ENCODE measurements at regions not wholly inside any gene's neighbourhood (a gene's known extent, or its start where the extent isn't known, plus 50 kb on each side); places are given as distances from the start of the nearest gene placed in this dataset.

DNA sequence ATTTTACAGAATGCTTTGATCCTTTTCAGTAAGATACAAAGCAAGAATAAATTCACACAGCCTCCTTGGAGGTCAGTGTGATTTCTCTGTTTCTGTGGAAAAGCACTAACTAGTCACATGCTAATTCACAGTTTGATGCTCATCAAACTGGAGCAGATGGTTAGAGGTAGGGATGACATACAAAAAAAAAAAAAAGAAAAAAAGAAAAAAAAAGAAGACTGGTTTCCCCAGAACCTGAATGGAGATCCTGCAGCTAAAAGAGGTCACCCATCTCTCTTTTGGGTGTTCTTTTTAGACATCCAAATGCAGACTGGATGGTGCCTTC is 123.7 kb upstream of the ANKRD55 start:
- no peaks in the 10 kb centered on the region for H3K27me3 ChIP-seq (ENCODE audit: control insufficient read depth, insufficient read depth, low read length)
- no peak overlapping the region for H3K4me3 ChIP-seq (replicated peaks in 1 of 4; ENCODE audit: control extremely low read depth in 1 of 4, insufficient read depth in 1 of 4, low read depth in 3 of 4, low read length in 4 of 4)
- no peaks in the 10 kb centered on the region for H3K36me3 ChIP-seq (ENCODE audit: control insufficient read depth, insufficient read depth, low read length)
- no peak for DNase-seq (ENCODE audit: low read depth in 2 of 2)
- H3K4me1 ChIP-seq (ENCODE audit: control insufficient read depth, extremely low read depth, insufficient read depth, low read length), result no peaks in the 10 kb centered on the region
- no peak for TF ChIP-seq EZH2 (IDR thresholded peaks at IDR 0.05; ENCODE audit: low read length, missing control alignments)
- TF ChIP-seq, protein P1, sequence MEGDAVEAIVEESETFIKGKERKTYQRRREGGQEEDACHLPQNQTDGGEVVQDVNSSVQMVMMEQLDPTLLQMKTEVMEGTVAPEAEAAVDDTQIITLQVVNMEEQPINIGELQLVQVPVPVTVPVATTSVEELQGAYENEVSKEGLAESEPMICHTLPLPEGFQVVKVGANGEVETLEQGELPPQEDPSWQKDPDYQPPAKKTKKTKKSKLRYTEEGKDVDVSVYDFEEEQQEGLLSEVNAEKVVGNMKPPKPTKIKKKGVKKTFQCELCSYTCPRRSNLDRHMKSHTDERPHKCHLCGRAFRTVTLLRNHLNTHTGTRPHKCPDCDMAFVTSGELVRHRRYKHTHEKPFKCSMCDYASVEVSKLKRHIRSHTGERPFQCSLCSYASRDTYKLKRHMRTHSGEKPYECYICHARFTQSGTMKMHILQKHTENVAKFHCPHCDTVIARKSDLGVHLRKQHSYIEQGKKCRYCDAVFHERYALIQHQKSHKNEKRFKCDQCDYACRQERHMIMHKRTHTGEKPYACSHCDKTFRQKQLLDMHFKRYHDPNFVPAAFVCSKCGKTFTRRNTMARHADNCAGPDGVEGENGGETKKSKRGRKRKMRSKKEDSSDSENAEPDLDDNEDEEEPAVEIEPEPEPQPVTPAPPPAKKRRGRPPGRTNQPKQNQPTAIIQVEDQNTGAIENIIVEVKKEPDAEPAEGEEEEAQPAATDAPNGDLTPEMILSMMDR (conservative IDR thresholded peaks at IDR 0.05 in 1 of 2, IDR thresholded peaks at IDR 0.05 in 1 of 2; ENCODE audit: low read depth in 1 of 2, low read length in 2 of 2), result no peak
- H3K27ac ChIP-seq (ENCODE audit: insufficient read depth, low read length), result no peak overlapping the region
- no peak overlapping the region for H2AFZ ChIP-seq (ENCODE audit: low read length)
- no peaks in the 10 kb centered on the region for H3K79me2 ChIP-seq (ENCODE audit: control insufficient read depth, insufficient read depth, low read length)
- no peaks in the 10 kb centered on the region for H4K20me1 ChIP-seq (ENCODE audit: control insufficient read depth, extremely low read depth, insufficient read depth, low read length)
- no peak overlapping the region for H3K4me2 ChIP-seq (ENCODE audit: extremely low read depth, insufficient read depth, low read length)
- H3K9me3 ChIP-seq (ENCODE audit: control insufficient read depth, insufficient read depth, low read depth, low read length), result no peaks in the 10 kb centered on the region
- no peak overlapping the region for H3K9ac ChIP-seq (ENCODE audit: insufficient read depth, low read length)

DNA sequence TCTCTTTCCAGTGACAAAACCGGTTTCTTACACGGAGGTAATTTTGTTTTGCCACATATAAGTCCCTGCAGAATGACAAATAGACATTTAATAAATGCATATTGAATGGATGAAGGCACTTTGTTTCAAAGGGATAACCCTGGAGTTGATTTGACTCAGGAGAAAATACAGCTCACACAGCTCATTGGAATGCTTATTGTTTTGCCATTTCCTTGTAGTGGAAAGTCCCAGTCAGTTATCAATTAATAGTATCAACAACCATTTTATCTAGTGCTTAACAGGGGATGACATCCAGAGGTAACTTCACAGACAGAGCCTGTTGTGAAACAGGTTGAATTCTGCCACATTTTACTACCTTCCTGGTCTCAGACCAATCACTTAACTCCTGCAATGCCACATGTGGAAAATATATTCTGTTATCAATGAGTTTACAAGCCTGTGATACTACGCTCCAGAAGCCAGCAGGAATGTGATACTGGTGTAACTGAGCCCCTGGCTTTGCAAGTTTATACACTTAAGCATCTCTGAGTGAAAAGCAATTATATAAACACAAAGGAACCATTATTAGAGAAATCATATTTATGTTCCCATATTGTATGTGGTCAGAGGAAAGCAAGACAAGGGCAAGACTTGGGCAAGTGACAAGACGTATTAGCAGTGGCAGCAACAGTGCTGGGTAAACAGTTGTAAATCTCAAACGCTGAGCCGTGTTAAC is 123.1 kb upstream of the ANKRD55 start:
- no peaks in the 10 kb centered on the region for H3K79me2 ChIP-seq (ENCODE audit: control insufficient read depth, insufficient read depth, low read length)
- no peaks in the 10 kb centered on the region for H4K20me1 ChIP-seq (ENCODE audit: control insufficient read depth, extremely low read depth, insufficient read depth, low read length)
- H3K4me2 ChIP-seq (ENCODE audit: extremely low read depth, insufficient read depth, low read length), result no peak overlapping the region
- H3K27me3 ChIP-seq (ENCODE audit: control insufficient read depth, insufficient read depth, low read length), result no peaks in the 10 kb centered on the region
- no peak overlapping the region for H3K9ac ChIP-seq (ENCODE audit: insufficient read depth, low read length)
- no peaks in the 10 kb centered on the region for H3K4me1 ChIP-seq (ENCODE audit: control insufficient read depth, extremely low read depth, insufficient read depth, low read length)
- no peak overlapping the region for H2AFZ ChIP-seq (ENCODE audit: low read length)
- H3K27ac ChIP-seq (ENCODE audit: insufficient read depth, low read length), result no peak overlapping the region
- no peak for DNase-seq (ENCODE audit: low read depth in 2 of 2)
- TF ChIP-seq EZH2 (IDR thresholded peaks at IDR 0.05; ENCODE audit: low read length, missing control alignments), result no peak
- TF ChIP-seq, protein P1 (conservative IDR thresholded peaks at IDR 0.05 in 1 of 2, IDR thresholded peaks at IDR 0.05 in 1 of 2; ENCODE audit: low read depth in 1 of 2, low read length in 2 of 2), result no peak
- no peak overlapping the region for H3K4me3 ChIP-seq (replicated peaks in 1 of 4; ENCODE audit: control extremely low read depth in 1 of 4, insufficient read depth in 1 of 4, low read depth in 3 of 4, low read length in 4 of 4)
- H3K36me3 ChIP-seq (ENCODE audit: control insufficient read depth, insufficient read depth, low read length), result no peaks in the 10 kb centered on the region
- no peaks in the 10 kb centered on the region for H3K9me3 ChIP-seq (ENCODE audit: control insufficient read depth, insufficient read depth, low read depth, low read length)

DNA sequence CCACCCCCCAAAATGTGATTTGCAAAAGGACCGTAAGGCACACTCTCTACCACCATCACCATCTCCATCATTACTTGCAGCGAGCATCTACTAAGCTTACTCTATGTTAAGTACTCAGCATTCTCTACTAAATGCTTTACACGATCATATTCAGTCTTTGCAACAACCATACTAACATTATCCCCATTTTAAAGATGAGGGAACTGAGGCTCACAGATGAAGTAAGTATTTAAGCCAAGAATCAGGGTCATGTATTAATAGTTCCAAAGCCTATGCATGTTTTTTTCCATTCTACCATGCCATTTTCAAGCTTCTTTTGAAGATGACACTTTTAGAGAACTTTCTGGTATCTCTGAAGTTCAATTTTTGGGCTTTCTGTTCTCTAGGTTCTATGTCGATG is 121.7 kb upstream of the ANKRD55 start:
- peaks cover 13% of the 10 kb centered on the region for H3K4me1 ChIP-seq (ENCODE audit: control insufficient read depth, extremely low read depth, insufficient read depth, low read length)
- no peak overlapping the region for H3K27ac ChIP-seq (ENCODE audit: insufficient read depth, low read length)
- no peak overlapping the region for H3K4me2 ChIP-seq (ENCODE audit: extremely low read depth, insufficient read depth, low read length)
- no peak for DNase-seq (ENCODE audit: low read depth in 2 of 2)
- H4K20me1 ChIP-seq (ENCODE audit: control insufficient read depth, extremely low read depth, insufficient read depth, low read length), result no peaks in the 10 kb centered on the region
- H3K9ac ChIP-seq (ENCODE audit: insufficient read depth, low read length), result no peak overlapping the region
- no peaks in the 10 kb centered on the region for H3K27me3 ChIP-seq (ENCODE audit: control insufficient read depth, insufficient read depth, low read length)
- no peak for TF ChIP-seq EZH2 (IDR thresholded peaks at IDR 0.05; ENCODE audit: low read length, missing control alignments)
- TF ChIP-seq, protein P1 (conservative IDR thresholded peaks at IDR 0.05 in 1 of 2, IDR thresholded peaks at IDR 0.05 in 1 of 2; ENCODE audit: low read depth in 1 of 2, low read length in 2 of 2), result no peak
- no peaks in the 10 kb centered on the region for H3K36me3 ChIP-seq (ENCODE audit: control insufficient read depth, insufficient read depth, low read length)
- H2AFZ ChIP-seq (ENCODE audit: low read length), result no peak overlapping the region
- no peak overlapping the region for H3K4me3 ChIP-seq (replicated peaks in 1 of 4; ENCODE audit: control extremely low read depth in 1 of 4, insufficient read depth in 1 of 4, low read depth in 3 of 4, low read length in 4 of 4)
- H3K79me2 ChIP-seq (ENCODE audit: control insufficient read depth, insufficient read depth, low read length), result no peaks in the 10 kb centered on the region
- H3K9me3 ChIP-seq (ENCODE audit: control insufficient read depth, insufficient read depth, low read depth, low read length), result no peaks in the 10 kb centered on the region

Measured in fibroblast of lung (primary cell).